Neural cell (in vitro differentiated cells): ENCODE measurements at regions not wholly inside any gene's neighbourhood (a gene's known extent, or its start where the extent isn't known, plus 50 kb on each side); places are given as distances from the start of the nearest gene placed in this dataset.

Source experiments
- CTCF ChIP-seq: fragments of 450-650 bp; IDR thresholded peaks from 2 replicates; pipeline ENCODE4 v1.5.1; 2014; ENCODE audit warnings: antibody characterized with exemption, mild to moderate bottlenecking, moderate library complexity; ENCODE audit not compliant: poor library complexity, severe bottlenecking
- EP300 ChIP-seq: fragments of 450-650 bp; conservative IDR thresholded peaks from 2 replicates; pipeline ENCODE4 v1.6.1; 2014; ENCODE audit warnings: antibody characterized with exemption, mild to moderate bottlenecking, moderate library complexity; ENCODE audit not compliant: poor library complexity, severe bottlenecking
- EZH2 ChIP-seq: fragments of 200-600, 300-800 bp; shearing (Covaris generic), sonication (generic); IDR thresholded peaks from 2 replicates; pipeline ENCODE4 v1.6.1; 2014; ENCODE audit warnings: antibody characterized with exemption, low read length, borderline replicate concordance, mild to moderate bottlenecking; ENCODE audit not compliant: insufficient read depth, poor library complexity, severe bottlenecking
- MXI1 ChIP-seq: fragments of 450-650 bp; conservative IDR thresholded peaks from 2 replicates; pipeline ENCODE4 v1.6.1; 2014; ENCODE audit warnings: antibody characterized with exemption, mild to moderate bottlenecking; ENCODE audit not compliant: poor library complexity, severe bottlenecking
- POLR2AphosphoS5 ChIP-seq: IDR thresholded peaks from 2 replicates; pipeline ENCODE4 v1.6.1; 2012
- RAD21 ChIP-seq: fragments of 450-650 bp; conservative IDR thresholded peaks from 2 replicates; pipeline ENCODE4 v1.6.1; 2014; ENCODE audit warnings: antibody characterized with exemption, mild to moderate bottlenecking, moderate library complexity
- REST ChIP-seq: IDR thresholded peaks from 2 replicates; pipeline ENCODE4 v1.6.1; 2012; ENCODE audit warnings: borderline replicate concordance
- SMC3 ChIP-seq: fragments of 450-650 bp; conservative IDR thresholded peaks from 2 replicates; pipeline ENCODE4 v1.6.1; 2014; ENCODE audit warnings: antibody characterized with exemption, mild to moderate bottlenecking, moderate library complexity; ENCODE audit not compliant: poor library complexity
- TAF1 ChIP-seq: IDR thresholded peaks from 2 replicates; pipeline ENCODE4 v1.6.1; 2012; ENCODE audit warnings: low read depth

GRCh38 chr5:68433526-68433922, 218.0 kb downstream of the PIK3R1 start:
- no peak for TF ChIP-seq CTCF
- no peak for TF ChIP-seq TAF1
- TF ChIP-seq SMC3, result no peak
- no peak for TF ChIP-seq EZH2
- TF ChIP-seq RAD21, result no peak
- no peak for TF ChIP-seq POLR2AphosphoS5
- no peak for TF ChIP-seq EP300
- no peak for TF ChIP-seq REST
- TF ChIP-seq MXI1, result no peak
